Testis (tissue), 2 donors: ENCODE measurements at regions not wholly inside any gene's neighbourhood (a gene's known extent, or its start where the extent isn't known, plus 50 kb on each side); places are given as distances from the start of the nearest gene placed in this dataset.

Source experiments
- DNase-seq: peaks from one replicate; pipeline ENCODE4 v3.0.0-alpha.2; 2019
- H3K27ac ChIP-seq, 2 donors: fragments of 200-600 bp; sonication (generic); one replicate each; pipeline ENCODE4 v1.5.1; 2019
- H3K27me3 ChIP-seq: fragments of 200-600 bp; sonication (generic); one replicate; pipeline ENCODE4 v1.5.1; 2019
- H3K36me3 ChIP-seq: fragments of 200-600 bp; sonication (generic); one replicate; pipeline ENCODE4 v1.5.1; 2017; ENCODE audit warnings: low read depth; ENCODE audit errors: missing control alignments
- H3K4me1 ChIP-seq: fragments of 200-600 bp; sonication (generic); one replicate; pipeline ENCODE4 v1.5.1; 2019
- H3K4me3 ChIP-seq, 2 donors: fragments of 200-600 bp; sonication (generic); one replicate each; pipeline ENCODE4 v1.5.1; 2017 to 2019
- H3K9me3 ChIP-seq: fragments of 200-600 bp; sonication (generic); one replicate; pipeline ENCODE4 v1.5.1; 2017
- POLR2A ChIP-seq: fragments of 450-650 bp; IDR thresholded peaks from one replicate; pipeline ENCODE4 v1.6.1; 2017; ENCODE audit warnings: antibody characterized with exemption, mild to moderate bottlenecking, moderate library complexity
- WGBS, 2 donors: methylation state at CpG; one replicate each; pipeline ENCODE4 v1.1.5; 2018; 5-methylcytosine and 5-hydroxymethylcytosine counted together
- intact Hi-C: fragments of 100-400 bp; cut with DNase I; formaldehyde crosslinking; loops from one replicate; pipeline ENCODE4 v1.15.1; 2023; ENCODE audit warnings: low total_unique reads
- TF ChIP-seq, protein P1 (sequence below), 3 experiments: fragments of 450-650 bp in 2 of 3; fragments of 200-600 bp in 1 of 3; sonication (generic) in 1 of 3; IDR thresholded peaks; one replicate each; pipeline ENCODE4 v1.5.1; 2016 to 2019; ENCODE audit warnings: antibody characterized with exemption in 3 of 3, mild to moderate bottlenecking in 2 of 3, moderate library complexity in 1 of 3

GRCh38 chr3:164192974-164193373 is 885.3 kb downstream of the SI start:
- no peak for DNase-seq
- no peak overlapping the region for H3K4me3 ChIP-seq
- intact Hi-C loops, result no loop called here
- 71 to 75% methylated on average over 4 of the region's 4 CpGs for WGBS, 2 donors
- no peaks in the 10 kb centered on the region for H3K4me1 ChIP-seq
- H3K9me3 ChIP-seq, result no peaks in the 10 kb centered on the region
- H3K27ac ChIP-seq, result no peak overlapping the region
- TF ChIP-seq, protein P1, sequence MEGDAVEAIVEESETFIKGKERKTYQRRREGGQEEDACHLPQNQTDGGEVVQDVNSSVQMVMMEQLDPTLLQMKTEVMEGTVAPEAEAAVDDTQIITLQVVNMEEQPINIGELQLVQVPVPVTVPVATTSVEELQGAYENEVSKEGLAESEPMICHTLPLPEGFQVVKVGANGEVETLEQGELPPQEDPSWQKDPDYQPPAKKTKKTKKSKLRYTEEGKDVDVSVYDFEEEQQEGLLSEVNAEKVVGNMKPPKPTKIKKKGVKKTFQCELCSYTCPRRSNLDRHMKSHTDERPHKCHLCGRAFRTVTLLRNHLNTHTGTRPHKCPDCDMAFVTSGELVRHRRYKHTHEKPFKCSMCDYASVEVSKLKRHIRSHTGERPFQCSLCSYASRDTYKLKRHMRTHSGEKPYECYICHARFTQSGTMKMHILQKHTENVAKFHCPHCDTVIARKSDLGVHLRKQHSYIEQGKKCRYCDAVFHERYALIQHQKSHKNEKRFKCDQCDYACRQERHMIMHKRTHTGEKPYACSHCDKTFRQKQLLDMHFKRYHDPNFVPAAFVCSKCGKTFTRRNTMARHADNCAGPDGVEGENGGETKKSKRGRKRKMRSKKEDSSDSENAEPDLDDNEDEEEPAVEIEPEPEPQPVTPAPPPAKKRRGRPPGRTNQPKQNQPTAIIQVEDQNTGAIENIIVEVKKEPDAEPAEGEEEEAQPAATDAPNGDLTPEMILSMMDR (IDR thresholded peaks at IDR 0.05), result no peak
- no peak for TF ChIP-seq POLR2A
- no peaks in the 10 kb centered on the region for H3K36me3 ChIP-seq
- no peaks in the 10 kb centered on the region for H3K27me3 ChIP-seq

DNA sequence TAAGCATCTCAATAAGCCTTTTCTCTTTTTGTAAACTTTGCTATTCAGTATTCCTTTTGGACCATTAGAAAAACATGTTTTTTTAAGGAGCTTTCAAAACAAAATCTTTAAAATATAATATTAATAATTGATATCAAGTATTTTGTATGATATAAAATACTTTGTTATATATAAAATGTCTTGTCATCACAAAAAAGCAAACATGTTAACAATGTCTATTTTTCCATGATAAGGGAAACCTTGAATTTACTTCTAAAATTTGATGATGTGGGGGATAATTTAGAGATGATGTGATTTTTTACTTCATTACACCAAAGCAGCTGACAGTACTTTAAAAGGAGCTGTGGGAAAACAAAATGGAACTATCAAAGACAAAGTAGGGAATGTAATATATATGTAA is 887.7 kb downstream of the SI start:
- Histone ChIP-seq H3K36me3 (no peaks in the 10 kb centered on the region), H3K27ac (no peak overlapping the region), H3K4me3 (no peak overlapping the region), H3K27me3 (no peaks in the 10 kb centered on the region), H3K9me3 (no peaks in the 10 kb centered on the region), H3K4me1 (no peaks in the 10 kb centered on the region)
- intact Hi-C loops, result no loop called here
- no peak for DNase-seq
- TF ChIP-seq, protein P1 (IDR thresholded peaks at IDR 0.05), result no peak
- no peak for TF ChIP-seq POLR2A

GRCh38 chr3:164186095-164186494 is 892.2 kb downstream of the SI start:
- 50 to 91% methylated on average over 3 of the region's 3 CpGs for WGBS, 2 donors
- TF ChIP-seq POLR2A, result no peak
- DNase-seq, result no peak
- Histone ChIP-seq H3K9me3 (no peaks in the 10 kb centered on the region), H3K4me1 (no peaks in the 10 kb centered on the region), H3K36me3 (no peaks in the 10 kb centered on the region), H3K4me3 (no peak overlapping the region), H3K27ac (no peak overlapping the region), H3K27me3 (no peaks in the 10 kb centered on the region)
- intact Hi-C loops, result no loop called here

GRCh38 chr3:164179110-164179774 is 899.1 kb downstream of the SI start:
- Histone ChIP-seq H3K27me3 (no peaks in the 10 kb centered on the region), H3K36me3 (no peaks in the 10 kb centered on the region), H3K9me3 (no peaks in the 10 kb centered on the region), H3K27ac (no peak overlapping the region), H3K4me1 (no peaks in the 10 kb centered on the region), H3K4me3 (no peak overlapping the region)
- no peak for DNase-seq
- WGBS, 2 donors, result 97 to 98% methylated on average over 7 to 19 of the region's 26 CpGs
- intact Hi-C loops, result no loop called here
- TF ChIP-seq POLR2A, result no peak
- TF ChIP-seq, protein P1 (IDR thresholded peaks at IDR 0.05), result no peak

- no peak overlapping the region for H3K4me3 ChIP-seq
- H3K27ac ChIP-seq, result no peak overlapping the region
- no peaks in the 10 kb centered on the region for H3K4me1 ChIP-seq
- H3K9me3 ChIP-seq, result no peaks in the 10 kb centered on the region
- no peak for TF ChIP-seq POLR2A
- TF ChIP-seq, protein P1 (IDR thresholded peaks at IDR 0.05), result no peak
- no peak for DNase-seq
- whole genome bisulfite sequencing, 2 donors, result 75 to 81% methylated on average over 1 of the region's 1 CpG
- no peaks in the 10 kb centered on the region for H3K36me3 ChIP-seq
- intact Hi-C loops, result no loop called here
- no peaks in the 10 kb centered on the region for H3K27me3 ChIP-seq
Measured at GRCh38 chr3:164174059-164174458, 904.2 kb downstream of the SI start.
